ENCODE measurements at regions not wholly inside any gene's neighbourhood (a gene's known extent, or its start where the extent isn't known, plus 50 kb on each side); places are given as distances from the start of the nearest gene placed in this dataset.

- TF ChIP-seq TCF12 (IDR thresholded peaks at IDR 0.05; ENCODE audit: low read depth, low read length) = no peak
Measured at GRCh38 chr12:43151441-43151981, 400.5 kb downstream of the ADAMTS20 start (continued).

DNA sequence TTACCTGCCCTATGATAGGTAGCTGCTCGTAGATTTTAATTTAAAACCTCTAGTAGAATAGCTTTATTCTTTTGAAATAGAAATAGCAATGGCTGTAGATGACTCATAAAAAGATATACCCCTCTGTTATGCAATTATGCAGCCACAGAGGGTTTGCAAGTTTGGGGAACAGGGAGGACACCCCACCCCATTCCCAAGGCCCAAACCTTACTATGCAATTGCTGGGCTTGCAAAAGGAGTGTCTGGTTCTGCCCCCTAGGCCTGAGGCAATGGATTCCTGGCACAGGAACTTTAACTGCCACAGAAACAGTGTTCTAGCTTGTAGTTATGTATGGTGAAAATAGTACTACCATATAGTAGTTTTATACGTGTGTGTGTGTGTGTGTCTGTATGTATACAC lies 403.3 kb downstream of the ADAMTS20 start:
- Histone ChIP-seq H3K9ac (ENCODE audit: control insufficient read depth, insufficient read depth, low read length) (no peak overlapping the region), H3K36me3 (ENCODE audit: control insufficient read depth in 2 of 2, insufficient read depth in 2 of 2, low read length in 1 of 2) (no peaks in the 10 kb centered on the region), H3K79me2 (ENCODE audit: control insufficient read depth, insufficient read depth, low read length) (no peaks in the 10 kb centered on the region), H3K4me1 (ENCODE audit: control insufficient read depth, insufficient read depth, low read length) (no peaks in the 10 kb centered on the region), H4K20me1 (ENCODE audit: control insufficient read depth, insufficient read depth) (no peaks in the 10 kb centered on the region), H2AFZ (ENCODE audit: control insufficient read depth, low read depth, low read length) (no peak overlapping the region), H3K4me3 (no peak overlapping the region), H3K27ac (ENCODE audit: control insufficient read depth, insufficient read depth) (no peak overlapping the region), H3K4me2 (ENCODE audit: control insufficient read depth, insufficient read depth) (no peak overlapping the region), H3K9me3 (replicated peaks; ENCODE audit: control insufficient read depth, insufficient read depth, low read length) (no peaks in the 10 kb centered on the region), H3K27me3 (replicated peaks in 1 of 2; ENCODE audit: control insufficient read depth in 2 of 2, insufficient read depth in 2 of 2, low read length in 1 of 2) (no peaks in the 10 kb centered on the region)
- BruUV-seq (replicated peaks) = no TSS peak
- DNase-seq (ENCODE audit: low read depth, low spot score) (no peak), FAIRE-seq (no peak), ATAC-seq (no peak)
- 21% methylated on average over 2 of the region's 2 CpGs for WGBS (ENCODE audit: insufficient coverage, insufficient replicate concordance, low lambda C conversion rate, missing lambda C conversion rate)
- ChIA-PET CTCF (no interaction called here), SMC1A (ENCODE audit: uncharacterized antibody, unreplicated experiment) (interaction anchor here (1.0 to 1.1 kb wide), 2 partner anchors 12 to 30 kb away, joined by 3 to 4 read pairs; no protein-coding TSS in a partner anchor), RAD21 (ENCODE audit: unreplicated experiment) (no interaction called here), POLR2A (no interaction called here)
- in situ Hi-C loops (cut with MboI) (no loop called here), intact Hi-C loops (cut with micrococcal nuclease; ENCODE audit: unreplicated experiment) (no loop called here)
- TF ChIP-seq, protein P1, sequence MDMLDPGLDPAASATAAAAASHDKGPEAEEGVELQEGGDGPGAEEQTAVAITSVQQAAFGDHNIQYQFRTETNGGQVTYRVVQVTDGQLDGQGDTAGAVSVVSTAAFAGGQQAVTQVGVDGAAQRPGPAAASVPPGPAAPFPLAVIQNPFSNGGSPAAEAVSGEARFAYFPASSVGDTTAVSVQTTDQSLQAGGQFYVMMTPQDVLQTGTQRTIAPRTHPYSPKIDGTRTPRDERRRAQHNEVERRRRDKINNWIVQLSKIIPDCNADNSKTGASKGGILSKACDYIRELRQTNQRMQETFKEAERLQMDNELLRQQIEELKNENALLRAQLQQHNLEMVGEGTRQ (IDR thresholded peaks at IDR 0.05; ENCODE audit: borderline replicate concordance, low read depth, low read length) = no peak
- TF ChIP-seq RFX5 (IDR thresholded peaks at IDR 0.05; ENCODE audit: low read depth, low read length) (no peak), ZNF384 (IDR thresholded peaks at IDR 0.05; ENCODE audit: borderline replicate concordance, low read depth, low read length) (no peak), SP1 (IDR thresholded peaks at IDR 0.05; ENCODE audit: low read depth, low read length) (no peak), RCOR1 (conservative IDR thresholded peaks at IDR 0.05; ENCODE audit: low read depth, low read length) (no peak), CBX5 (IDR thresholded peaks at IDR 0.05; ENCODE audit: low read depth) (no peak), YY1 (IDR thresholded peaks at IDR 0.05; ENCODE audit: low read depth, low read length) (no peak), E4F1 (IDR thresholded peaks at IDR 0.05; ENCODE audit: borderline replicate concordance, partially characterized antibody) (no peak), SMARCA5 (IDR thresholded peaks at IDR 0.05) (no peak), CBX3 (IDR thresholded peaks at IDR 0.05; ENCODE audit: borderline replicate concordance, low read depth) (no peak), TCF7 (IDR thresholded peaks at IDR 0.05; ENCODE audit: borderline replicate concordance) (no peak), ZNF207 (IDR thresholded peaks at IDR 0.05; ENCODE audit: borderline replicate concordance) (no peak), MEF2B (IDR thresholded peaks at IDR 0.05; ENCODE audit: partially characterized antibody, poor library complexity, severe bottlenecking) (no peak), ATF3 (IDR thresholded peaks at IDR 0.05; ENCODE audit: borderline replicate concordance, extremely low read depth, low read depth, low read length) (no peak), KLF5 (IDR thresholded peaks at IDR 0.05; ENCODE audit: partially characterized antibody) (no peak), KAT2A (conservative IDR thresholded peaks at IDR 0.05; ENCODE audit: control insufficient read depth, low read depth, low read length) (no peak), KDM1A (IDR thresholded peaks at IDR 0.05; ENCODE audit: borderline replicate concordance) (no peak)
- TF ChIP-seq, protein P2, sequence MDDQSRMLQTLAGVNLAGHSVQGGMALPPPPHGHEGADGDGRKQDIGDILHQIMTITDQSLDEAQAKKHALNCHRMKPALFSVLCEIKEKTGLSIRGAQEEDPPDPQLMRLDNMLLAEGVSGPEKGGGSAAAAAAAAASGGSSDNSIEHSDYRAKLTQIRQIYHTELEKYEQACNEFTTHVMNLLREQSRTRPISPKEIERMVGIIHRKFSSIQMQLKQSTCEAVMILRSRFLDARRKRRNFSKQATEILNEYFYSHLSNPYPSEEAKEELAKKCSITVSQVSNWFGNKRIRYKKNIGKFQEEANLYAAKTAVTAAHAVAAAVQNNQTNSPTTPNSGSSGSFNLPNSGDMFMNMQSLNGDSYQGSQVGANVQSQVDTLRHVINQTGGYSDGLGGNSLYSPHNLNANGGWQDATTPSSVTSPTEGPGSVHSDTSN (IDR thresholded peaks at IDR 0.05; ENCODE audit: insufficient replicate concordance, low read depth, low read length) = no peak

Measured in GM12878 (cell line).